ENCODE measurements at regions not wholly inside any gene's neighbourhood (a gene's known extent, or its start where the extent isn't known, plus 50 kb on each side); places are given as distances from the start of the nearest gene placed in this dataset.
A peak's percentile ranks its signal among the peaks of the same experiment; 100 is the strongest.

DNA sequence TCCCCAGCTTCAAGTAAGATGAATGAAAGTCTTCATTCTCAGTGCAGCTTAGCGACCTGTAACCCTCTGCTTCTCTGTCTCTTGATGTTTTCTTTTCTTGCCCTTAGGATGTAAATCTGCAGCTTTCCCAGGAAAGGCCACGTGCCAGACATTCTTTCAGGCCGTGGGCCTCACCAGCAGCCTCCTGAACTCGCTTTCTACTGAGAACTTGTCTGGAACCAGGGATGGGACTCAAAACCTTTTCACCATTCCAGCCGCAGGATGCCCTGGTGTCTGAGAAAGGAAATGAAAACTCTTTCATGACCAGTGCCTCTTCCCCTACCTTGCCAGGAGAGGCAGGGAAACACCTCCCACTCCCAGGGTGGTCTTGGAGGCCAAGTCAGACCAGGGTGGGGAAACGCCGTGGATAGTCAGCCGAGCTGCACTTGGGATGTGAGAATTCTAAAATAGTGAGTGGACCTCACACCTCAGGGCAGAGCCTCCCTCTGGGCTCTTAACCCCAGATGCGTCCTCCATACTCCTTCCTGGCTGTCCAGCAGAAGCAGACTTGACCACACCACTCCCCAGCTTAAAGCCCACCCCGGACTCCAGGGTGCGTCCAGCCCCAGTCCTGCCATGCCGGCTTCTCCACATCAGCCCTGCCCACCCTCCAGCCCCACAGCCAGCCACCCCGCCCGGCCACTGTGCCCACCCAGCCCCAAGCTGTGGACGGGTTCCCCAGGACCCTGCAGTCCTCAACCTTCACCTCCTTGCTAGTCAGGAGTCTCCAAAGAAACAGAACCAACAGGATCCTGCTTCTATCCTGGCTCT is 115.5 kb downstream of the TWIST2 start:
- DNase-seq, result no peak

DNA sequence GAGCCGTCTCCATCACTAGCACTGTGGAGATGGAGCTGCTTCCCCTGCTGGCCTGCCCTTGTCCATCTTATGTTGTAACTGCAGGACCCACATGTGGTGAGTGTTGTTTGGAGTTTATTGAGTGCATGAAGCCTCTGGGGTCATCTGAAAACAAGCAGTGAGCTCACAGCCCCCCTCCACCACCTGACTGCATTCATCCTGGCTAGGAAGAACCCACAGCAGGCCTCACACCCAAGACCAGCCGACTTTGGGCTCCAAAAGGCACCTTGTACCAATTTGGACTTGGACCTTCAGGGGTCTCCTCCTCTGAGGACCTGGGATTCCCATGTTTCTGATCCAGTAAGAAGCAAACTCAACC is 116.1 kb downstream of the TWIST2 start:
- no peak for DNase-seq

DNA sequence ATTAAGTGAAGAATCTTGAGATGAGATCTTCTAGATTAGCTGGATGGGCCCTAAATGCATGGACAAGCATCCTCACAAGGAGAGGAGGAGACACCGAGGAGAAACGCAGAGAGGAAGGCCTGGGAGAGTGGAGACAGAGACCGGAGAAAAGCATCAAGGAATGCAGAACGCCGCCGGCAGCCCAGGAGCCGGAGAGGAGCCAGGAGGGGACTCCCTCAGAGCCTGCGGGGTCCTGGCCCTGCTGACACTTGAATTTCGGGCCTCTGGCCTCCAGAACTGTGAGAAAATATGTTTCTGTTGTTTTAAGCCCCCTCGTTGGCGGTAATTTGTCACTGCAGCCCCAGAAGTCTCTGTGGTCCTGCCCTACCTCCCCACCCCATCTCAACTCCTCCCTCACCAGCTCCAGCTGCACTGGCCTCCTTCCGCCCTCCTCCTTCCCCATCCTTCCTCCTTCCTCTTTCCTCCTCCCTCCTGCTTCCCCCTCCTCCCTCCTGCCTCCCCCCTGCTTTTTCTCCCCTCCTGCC is 116.7 kb downstream of the TWIST2 start:
- DNase-seq, result no peak

DNA sequence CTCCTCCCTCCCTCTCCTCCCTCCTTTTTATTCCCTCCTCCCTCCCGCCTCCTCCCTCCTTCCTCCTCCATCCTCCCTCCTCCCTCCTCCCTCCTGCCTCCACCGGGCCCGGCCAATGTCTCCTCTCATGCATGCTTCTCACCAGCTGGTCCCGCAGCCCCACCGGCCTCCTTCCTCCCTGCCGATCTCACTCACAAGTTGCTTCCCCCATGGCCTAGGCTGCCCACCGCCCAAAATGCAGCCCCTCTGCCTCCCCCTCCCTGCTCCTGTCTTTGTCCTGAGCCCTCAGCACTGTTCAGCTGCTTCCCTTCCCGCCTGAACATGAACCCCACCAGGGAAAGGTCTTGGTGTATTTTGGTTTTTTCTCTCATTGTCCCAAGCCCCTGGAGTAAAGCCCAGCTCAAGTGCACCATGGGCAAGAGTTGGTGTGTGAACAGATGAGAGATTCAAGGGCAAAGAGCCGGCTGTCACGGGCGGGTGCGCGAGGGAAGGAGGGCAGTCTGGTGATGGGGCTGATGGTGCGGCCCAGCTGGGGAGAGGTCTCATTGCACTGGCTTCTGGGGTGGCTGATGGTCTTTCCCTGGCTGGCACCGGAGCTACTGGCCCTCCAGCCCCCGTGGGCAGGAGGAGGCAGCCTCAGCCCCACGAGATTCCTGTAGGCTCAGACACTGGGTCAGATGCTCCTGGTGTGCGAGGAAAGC is 117.6 kb downstream of the TWIST2 start:
- DNase-seq, result no peak

DNA sequence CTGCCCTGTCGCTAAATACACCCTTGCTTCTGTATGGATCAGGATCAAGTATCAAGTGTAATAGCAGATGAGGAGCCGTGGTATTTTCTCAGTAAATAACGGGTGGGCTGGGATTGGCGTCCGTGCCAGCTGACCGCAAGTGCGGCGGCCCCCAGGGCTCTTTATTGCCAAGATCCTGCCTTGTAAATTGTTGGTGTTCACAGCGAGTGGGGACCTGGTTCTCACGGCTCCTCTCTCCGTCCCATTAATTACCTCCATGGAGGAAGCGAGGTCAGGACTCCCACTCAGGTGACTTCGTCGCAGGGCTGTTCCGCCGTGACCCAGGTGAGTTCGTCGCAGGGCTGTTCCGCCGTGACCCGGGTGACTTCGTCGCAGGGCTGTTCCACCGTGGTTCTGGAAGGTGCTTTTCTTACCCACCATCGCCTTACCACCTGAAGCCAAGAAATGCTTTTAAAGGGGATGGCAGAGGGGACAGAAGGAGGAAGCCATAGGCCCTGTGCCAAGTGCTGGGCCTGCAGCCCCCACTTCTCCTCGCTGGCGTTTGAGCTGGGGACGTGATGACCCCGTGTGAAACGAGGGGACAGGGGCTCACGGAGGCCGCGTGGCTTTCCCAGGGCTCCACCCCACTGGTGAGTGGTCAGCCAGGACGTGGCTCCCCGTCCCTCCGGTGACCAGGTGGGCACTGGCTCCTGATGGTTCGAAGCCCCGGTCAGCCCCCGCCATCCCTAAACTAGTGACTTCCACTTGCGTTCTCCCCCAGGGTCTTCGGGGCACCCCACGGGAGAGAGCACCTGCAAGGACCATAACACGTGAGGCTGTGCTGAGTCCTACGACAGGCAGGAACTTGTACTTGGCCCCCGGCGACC is 118.4 kb downstream of the TWIST2 start:
- DNase-seq, result no peak

DNA sequence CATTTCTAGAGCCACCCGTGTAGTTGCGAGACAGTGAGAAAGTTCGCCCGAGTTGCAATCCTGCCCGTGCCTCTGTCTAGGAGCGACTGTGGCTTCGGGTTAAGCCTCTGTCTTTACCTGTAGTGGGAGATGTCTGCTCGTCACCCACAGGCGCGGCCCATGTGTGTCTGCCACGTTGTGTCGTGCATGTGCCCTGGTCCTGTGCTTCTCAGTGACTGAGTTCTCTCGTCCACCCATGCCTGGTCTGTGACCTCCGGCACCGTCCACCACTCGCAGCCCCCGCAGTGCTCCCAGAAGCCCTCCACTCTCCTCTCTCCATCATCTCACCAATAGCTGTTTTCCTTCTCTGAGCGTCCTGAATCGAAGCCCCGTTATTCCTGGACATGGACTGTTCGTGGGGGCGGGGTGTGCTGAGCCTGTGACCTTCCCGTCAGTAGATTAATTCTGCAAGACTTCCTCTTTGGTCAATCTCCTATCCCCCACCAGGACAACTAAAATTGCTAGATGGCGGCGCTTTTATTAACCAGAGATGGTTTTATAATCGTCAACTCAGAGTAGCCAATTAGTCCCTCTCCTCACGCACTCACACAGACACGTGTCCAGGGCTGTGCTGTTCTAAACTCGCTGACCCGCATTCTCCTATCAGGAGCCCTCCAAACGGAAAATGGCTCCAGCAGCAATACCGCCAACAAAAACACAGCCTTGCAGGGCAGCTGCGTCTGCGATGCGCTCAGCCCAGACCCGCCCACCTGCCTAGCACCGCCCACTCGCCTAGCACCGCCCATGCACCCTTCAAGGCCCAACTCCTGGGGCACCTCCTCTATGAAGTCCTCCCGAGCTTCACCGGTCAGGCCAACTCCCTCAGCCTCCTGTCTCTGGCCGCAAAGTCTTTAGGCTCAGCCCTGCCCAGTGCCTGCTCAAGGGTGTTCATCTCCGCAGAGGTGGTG is 119.4 kb downstream of the TWIST2 start:
- DNase-seq, result no peak

DNA sequence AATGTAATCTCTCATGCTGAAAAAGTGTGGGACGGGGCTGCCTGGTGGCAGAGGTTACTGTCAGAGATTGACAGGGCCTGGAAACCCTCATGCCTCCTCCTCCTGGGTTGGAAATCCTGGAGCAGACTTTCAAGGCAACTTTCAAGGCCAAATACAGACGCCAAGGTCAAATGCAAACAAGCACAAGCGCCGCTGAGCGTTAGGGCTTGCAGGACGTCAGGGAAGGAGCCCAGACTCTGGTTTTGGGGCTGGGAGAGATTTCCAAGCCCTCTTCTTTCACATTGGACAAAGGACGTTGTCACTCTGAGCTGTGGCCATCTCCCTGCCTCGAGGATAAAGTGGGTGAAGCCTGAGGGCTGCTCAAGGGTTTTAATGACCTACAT is 120.1 kb downstream of the TWIST2 start:
- no peak for DNase-seq

DNA sequence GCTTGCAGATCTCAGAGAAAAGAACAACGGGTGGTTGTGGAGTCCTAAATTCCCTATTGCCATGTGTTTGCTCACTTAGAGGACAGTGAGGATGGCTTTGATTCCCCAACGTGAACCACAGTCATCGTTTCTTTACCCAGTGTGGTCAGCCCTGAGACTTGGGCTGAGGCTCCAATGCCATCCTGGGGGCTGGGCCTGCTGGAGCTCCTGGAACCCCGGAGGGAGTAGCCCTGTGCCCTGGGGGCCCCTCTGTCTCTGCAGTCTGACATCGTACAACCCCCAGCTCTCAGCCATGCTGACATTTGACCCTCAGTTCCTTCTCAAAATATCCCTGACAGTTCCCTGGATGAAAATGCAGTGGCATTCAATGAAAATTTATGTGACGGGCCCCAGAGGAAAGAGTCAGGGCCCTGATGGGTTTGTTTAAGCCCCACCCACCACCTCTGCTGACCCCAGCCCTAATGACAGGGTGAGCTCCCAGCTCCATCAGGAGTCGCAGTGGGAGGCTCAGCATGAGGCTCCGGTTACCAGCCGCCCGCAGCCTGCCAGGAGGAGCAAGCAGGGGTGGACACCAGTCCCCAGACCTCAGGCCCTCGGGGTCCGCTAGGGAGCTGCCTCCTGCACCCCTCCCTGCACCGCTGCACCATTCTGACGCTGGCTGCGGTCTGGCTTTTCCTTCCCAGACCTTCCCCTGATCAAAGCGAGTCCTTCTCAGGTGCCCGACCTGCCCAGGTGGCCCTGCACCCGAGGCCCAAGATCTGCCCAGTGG is 120.9 kb downstream of the TWIST2 start:
- no peak for DNase-seq

DNA sequence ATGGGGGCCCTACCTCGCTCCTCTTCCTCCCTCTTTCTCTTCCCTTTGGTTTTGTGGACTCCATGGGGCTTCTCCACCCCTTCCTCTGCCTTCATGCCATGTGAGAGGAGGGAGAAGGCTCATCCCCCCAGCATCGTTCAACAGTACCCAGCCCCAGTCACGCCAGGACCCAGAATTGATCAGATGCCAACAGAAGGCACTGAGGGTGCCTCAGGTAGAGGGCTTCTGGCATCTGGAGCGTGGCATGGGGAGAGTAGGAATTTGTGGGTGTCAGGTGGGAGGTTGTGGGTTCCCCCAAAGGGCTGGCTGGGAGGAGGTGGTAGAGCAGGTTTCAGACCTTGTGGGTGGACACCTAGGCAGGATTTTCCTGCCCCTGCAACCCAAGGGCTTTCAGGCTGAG is 122.0 kb downstream of the TWIST2 start:
- DNase-seq, result no peak

DNA sequence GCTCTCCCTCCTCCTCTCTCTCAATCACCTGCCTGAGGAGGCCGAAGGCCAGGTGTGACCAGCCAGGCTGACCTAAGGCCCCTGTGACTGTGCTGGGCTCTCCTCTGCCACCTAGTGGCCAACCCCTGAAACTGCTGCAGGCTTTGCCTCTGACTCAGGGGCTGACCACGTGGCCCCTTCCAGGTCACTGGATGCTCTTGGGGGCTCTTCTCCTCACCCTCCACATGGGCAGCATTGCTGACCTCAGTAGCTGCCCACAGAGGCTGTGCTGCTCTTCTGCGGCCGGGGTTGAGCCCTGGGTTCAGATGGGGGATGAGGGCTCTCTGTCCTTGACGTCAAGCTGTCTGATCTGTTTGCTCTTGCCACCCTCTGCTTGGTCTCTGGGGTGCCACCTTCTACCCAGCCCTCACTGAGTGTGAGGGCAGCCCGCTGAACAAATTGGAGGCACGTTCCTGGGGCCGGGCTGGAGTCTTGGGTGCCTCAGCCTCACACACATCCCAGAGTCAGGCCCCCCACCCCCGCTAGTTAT is 122.7 kb downstream of the TWIST2 start:
- DNase-seq, result peak; percentile 29 to 32

DNA sequence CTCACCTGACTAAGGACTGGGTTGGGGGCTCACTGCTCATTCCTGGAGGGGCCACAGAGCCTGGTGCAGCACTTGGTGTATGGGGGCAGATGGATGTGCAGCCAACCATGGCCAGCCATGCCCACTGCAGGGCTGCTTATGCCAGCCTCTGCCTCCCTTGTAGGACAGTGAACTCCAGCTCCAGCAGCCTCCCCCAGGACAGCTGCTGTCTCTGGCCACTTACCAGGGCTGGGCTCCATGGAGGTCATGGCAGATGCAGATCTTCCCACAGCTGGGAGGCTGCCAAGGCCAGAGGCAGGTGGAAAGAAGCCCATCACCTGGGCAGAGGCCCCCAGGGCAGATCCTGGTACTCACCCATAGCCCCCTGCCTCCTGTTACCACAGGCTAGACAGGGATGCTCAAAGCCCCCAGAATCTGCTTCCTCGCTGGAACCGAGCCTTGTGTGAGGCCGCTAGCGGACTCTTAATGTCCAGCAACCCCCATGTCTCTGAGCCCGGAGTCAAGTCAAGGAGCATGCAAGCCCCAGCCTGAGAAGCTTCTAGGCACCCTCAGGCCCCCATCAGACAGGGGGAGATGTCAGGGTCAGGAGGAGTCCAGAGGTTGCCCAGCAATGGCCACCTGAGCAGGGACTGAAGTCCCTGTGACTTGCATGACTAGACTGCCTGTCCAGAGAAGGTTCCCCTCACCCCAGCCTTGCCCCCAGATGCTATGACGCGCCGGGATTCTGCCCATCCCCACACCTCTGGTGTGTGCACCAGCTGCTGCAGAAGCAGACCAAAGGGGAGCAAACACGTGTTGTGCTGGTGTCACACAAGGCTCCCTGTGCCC is 123.6 kb downstream of the TWIST2 start:
- DNase-seq, result no peak

DNA sequence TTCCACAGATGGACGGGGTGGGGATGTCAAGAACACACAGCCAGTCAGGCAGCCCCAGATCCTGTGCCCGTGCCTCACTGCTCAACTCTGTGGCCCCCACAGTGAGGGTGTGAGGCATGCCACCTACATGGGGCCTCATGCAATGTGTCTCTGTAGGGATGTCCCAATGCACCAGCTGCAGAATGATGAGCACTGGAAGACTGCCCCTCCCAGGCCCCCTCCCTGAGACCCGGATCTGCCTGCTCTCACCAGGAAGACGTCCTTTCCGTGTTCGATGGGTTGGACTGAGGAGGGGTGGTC is 124.2 kb downstream of the TWIST2 start:
- no peak for DNase-seq

DNA sequence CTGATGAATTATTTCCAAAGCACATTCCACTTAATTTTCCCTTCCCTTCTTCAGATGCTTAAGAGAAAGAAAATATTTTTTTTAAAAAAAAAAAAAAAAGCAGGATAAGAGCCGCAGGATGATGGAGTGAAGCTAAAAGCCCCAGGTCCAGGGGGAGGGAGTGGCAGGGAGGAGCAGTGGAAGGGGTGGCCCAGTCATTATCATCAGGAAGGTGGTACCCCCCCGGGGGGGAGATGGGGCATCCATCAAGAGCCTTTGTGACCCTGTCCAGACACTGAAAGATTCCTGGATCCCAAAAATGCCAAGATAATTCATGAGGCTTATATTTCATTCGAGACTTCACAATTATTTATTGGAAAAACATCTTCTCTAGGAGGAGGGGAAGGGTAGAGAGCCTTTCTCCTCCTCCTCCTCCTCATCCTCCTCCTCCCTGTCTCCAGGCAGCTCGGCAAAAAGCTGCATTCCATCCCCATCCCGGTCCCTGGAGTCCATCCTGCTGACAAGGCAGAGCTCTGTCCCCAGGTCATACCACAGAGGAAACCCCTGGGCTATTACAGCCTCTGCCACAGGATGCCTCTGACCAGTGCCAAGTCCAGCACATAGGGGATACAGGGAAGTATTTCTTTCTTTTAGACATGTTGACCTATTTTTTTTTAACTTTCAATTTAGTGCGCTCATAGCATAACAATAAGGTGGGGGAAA is 125.3 kb downstream of the TWIST2 start:
- no peak for DNase-seq

DNA sequence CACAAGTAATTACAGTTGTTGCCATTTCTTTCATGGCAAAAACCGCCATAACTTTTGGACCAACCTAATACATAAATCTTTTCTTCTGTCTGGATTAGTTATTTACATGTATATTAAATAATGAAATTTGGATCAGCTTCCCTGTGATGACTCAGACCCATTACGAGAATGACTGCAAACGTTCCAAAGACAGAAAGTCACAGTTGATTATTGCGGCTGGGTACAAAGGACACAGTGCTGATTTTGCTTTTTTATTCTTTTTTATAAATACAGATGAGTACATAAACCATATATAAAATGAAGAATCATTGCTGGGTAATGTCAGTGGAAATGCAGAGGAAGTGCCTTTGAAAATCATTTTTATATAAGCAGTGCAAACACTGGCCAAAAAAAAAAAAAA is 126.2 kb downstream of the TWIST2 start:
- DNase-seq, result no peak

DNA sequence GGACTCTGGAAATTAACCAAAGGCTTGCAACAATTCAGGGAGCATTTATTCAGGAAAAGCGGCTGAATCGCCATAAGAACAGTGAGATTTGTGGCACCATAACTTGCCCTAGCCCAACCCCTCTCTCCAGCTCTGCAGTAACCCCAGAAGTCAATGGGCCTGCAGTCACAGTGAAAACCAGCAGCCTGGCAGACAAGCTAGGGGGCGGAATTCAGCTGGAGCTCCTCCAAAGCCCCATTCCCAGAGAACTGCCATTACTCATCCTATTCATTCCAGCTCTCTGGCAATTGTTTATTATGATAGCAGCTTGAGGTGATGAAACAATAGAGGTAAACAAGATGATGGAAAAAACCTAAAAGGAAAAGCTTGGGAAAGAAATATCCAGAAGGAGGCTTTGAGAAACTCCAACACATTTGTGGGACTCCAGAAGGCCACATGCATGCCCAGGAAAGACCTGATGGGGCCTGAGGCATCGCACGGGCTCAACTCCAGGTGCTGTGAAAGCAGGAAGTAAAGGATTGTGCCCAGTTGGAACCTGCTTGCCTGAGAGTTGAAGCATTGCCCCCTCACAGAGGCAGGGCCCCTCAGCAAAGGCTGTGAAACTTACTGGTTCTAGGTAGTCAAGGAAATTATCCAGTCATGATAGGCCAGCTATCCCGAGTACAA is 126.7 kb downstream of the TWIST2 start:
- no peak for DNase-seq

DNA sequence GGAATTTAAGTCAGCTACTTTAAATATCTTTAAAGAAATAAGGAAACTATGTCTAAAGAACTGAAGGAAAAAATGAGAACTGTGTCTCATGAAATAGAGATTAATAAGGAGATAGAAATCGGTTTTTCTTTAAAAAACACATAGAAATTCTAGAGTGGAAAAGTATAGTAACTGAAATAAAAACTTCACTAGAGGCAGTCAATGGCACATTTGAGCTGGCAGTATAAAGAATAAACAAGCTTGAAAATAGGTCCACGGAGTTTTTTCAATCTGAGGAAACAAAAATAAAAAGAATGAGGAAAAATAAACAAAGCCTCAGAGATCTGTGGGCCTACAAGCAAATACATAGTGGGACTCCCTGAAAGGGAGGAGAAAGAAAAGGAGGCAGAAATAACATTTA is 127.5 kb downstream of the TWIST2 start:
- DNase-seq, result no peak

DNA sequence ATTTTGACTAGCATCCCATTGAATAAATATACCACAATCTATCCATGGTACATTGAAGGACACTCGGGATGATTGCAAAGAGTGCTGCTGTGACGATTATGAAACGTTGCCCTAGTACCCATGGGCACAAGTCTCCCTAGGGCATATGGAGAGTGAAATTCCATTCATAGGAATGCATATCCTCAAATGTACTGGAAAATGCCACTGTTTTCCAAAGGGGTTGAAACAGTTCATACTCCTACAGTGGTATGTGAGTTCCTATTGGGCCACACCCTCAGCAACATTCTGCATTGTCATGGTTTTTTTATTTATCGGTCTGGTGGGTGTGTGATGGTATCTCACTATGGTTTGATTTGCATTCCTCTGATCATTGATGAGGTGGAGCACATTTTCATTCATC is 130.6 kb downstream of the TWIST2 start:
- DNase-seq, result no peak

DNA sequence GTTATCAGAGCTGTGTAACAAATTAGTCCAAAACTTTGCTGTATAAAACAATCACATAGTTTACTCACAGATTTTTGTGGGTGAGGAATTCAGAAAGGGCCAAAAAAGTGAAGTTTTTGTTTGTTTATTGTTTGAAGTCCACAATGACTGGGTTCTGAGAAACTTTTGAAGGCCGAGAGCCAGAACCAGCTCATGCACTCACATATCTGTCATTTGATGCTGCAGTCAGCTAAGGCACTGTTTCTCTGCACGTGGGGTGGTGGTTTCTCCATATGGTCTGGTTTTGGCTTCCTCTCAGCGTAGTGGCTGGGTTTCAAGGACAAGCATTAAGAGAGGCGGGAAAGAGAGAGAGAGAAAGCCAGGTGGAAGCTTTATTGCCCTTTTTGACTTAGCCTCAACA is 131.8 kb downstream of the TWIST2 start:
- no peak for DNase-seq

DNA sequence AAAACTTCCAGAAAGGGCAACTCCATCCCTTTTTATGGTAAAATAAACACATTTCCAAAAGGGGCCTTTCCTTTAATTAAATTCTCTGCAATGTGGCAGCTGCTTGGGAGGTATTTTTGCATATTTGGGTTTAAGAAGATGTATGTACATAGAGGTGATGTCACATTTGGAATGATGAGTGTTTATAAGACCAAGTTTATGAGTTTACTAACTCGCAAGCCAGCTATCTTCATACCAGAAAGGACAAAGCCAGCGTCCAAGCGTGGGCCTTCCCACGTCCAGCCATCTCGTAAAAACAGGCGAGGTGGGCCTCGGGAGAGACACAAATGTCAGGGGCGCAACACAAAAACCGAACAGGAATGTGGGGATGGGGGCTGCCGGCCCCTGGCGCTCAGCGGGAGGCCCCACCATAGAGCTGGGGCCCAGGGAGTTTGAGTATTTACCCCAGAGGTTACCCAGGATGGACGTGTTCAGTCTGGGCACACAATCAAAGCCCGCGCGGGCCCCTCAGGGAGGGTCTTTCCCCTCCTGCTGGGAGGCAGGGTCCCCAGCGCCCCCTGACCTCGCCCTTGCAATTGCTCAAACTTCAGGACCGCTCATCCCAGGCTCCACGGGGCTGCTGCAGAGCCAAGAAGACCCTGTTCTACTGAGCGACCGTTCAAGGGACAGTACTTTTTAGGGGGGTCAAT is 137.3 kb downstream of the TWIST2 start:
- DNase-seq, result no peak

Measured in CD4-positive, alpha-beta T cell treated with Interleukin-1 beta for 1 hour (primary cell).